H1 (cell line): ENCODE measurements at regions not wholly inside any gene's neighbourhood (a gene's known extent, or its start where the extent isn't known, plus 50 kb on each side); places are given as distances from the start of the nearest gene placed in this dataset.

Experiments used
- CTCF ChIA-PET: fragments of 300-600 bp; sonication (Branson Sonifier 250); formaldehyde crosslinking; loops from one replicate; lab custom pipeline; 2021; ENCODE audit not compliant: partially characterized antibody; lab: Charles Lee
- POLR2A ChIA-PET: fragments of 300-600 bp; sonication (Branson Sonifier 250); formaldehyde crosslinking; loops from one replicate; lab custom pipeline; 2021; ENCODE audit warnings: inconsistent platforms; ENCODE audit not compliant: partially characterized antibody; lab: Charles Lee
- DNase-seq, 2 experiments: peaks; one replicate each; pipeline versions ENCODE4 v3.0.0 to v3.0.0-alpha.2; 2010 to 2022; ENCODE audit warnings: low spot score in 2 of 2, low read depth in 1 of 2, mixed read lengths in 1 of 2
- FAIRE-seq: peaks from 2 replicates; lab custom pipeline; 2011; peaks lifted over from hg19 to GRCh38; lab: Jason Lieb, UNC
- H2AFZ ChIP-seq: 2 replicates; pipeline ENCODE4 v1.8.1; 2012; ENCODE audit warnings: low read length, inconsistent platforms
- H2AK5ac ChIP-seq: 2 replicates; pipeline ENCODE4 v1.6.1; 2013; ENCODE audit warnings: low read depth, low read length
- H2BK120ac ChIP-seq: replicated peaks from 2 replicates; pipeline ENCODE3; 2013; ENCODE audit warnings: low read depth, low read length, inconsistent platforms
- H2BK12ac ChIP-seq: 2 replicates; pipeline ENCODE4 v1.6.1; 2013; ENCODE audit warnings: low read depth, low read length
- H2BK15ac ChIP-seq: 2 replicates; pipeline ENCODE4 v1.6.1; 2013; ENCODE audit warnings: low read length
- H2BK20ac ChIP-seq: 2 replicates; pipeline ENCODE4 v1.6.1; 2013; ENCODE audit warnings: low read length
- H2BK5ac ChIP-seq: 2 replicates; pipeline ENCODE4 v1.6.1; 2013; ENCODE audit warnings: low read depth, low read length
- H3K14ac ChIP-seq: 2 replicates; pipeline ENCODE4 v1.6.1; 2013; ENCODE audit warnings: inconsistent platforms; ENCODE audit not compliant: insufficient read length
- H3K18ac ChIP-seq: 2 replicates; pipeline ENCODE4 v1.6.1; 2013; ENCODE audit warnings: low read length; ENCODE audit errors: extremely low read depth
- H3K23ac ChIP-seq: 2 replicates; pipeline ENCODE4 v1.6.1; 2013; ENCODE audit warnings: inconsistent platforms; ENCODE audit not compliant: insufficient read length
- H3K23me2 ChIP-seq: 2 replicates; pipeline ENCODE4 v1.6.1; 2013; ENCODE audit warnings: low read depth, low read length
- H3K27ac ChIP-seq: 2 replicates; pipeline ENCODE4 v1.6.1; 2011; ENCODE audit warnings: low read depth, low read length, inconsistent platforms
- H3K27me3 ChIP-seq, 4 experiments: replicated peaks in 1 of 4; 1 replicate in 1 of 4; 2 replicates in 3 of 4; pipeline versions ENCODE4 v1.6.1 to v1.8.1; 2011 to 2013; ENCODE audit warnings: low read length in 3 of 4, mild to moderate bottlenecking in 3 of 4, inconsistent platforms in 2 of 4, mixed read lengths in 2 of 4, moderate library complexity in 1 of 4; ENCODE audit not compliant: control insufficient read depth in 3 of 4, insufficient read depth in 3 of 4; ENCODE audit errors: extremely low read depth in 1 of 4
- H3K36me3 ChIP-seq, 4 experiments: 2 replicates each; pipeline versions ENCODE4 v1.6.1 to v1.8.1; 2011 to 2013; ENCODE audit warnings: mild to moderate bottlenecking in 4 of 4, low read length in 3 of 4, moderate library complexity in 2 of 4, control low read depth in 1 of 4, inconsistent platforms in 1 of 4; ENCODE audit not compliant: insufficient read depth in 4 of 4, control insufficient read depth in 2 of 4
- H3K4ac ChIP-seq: replicated peaks from 2 replicates; pipeline ENCODE3; 2013; ENCODE audit warnings: low read length, low read depth, mixed read lengths, inconsistent platforms; ENCODE audit not compliant: insufficient read length
- H3K4me1 ChIP-seq, 4 experiments: replicated peaks in 1 of 4; 1 replicate in 1 of 4; 2 replicates in 3 of 4; pipeline versions ENCODE4 v1.6.1 to v1.8.1; 2011 to 2013; ENCODE audit warnings: low read length in 3 of 4, inconsistent platforms in 2 of 4, mixed read lengths in 1 of 4; ENCODE audit not compliant: insufficient read depth in 4 of 4, control insufficient read depth in 3 of 4
- H3K4me2 ChIP-seq, 2 experiments: 2 replicates each; pipeline versions ENCODE4 v1.6.1 to v1.8.1; 2011 to 2013; ENCODE audit warnings: low read depth in 2 of 2, low read length in 2 of 2, control low read depth in 1 of 2, inconsistent platforms in 1 of 2, mild to moderate bottlenecking in 1 of 2; ENCODE audit not compliant: insufficient read depth in 1 of 2
- H3K4me3 ChIP-seq, 4 experiments: fragments of 200-600, 300-600 bp in 1 of 4; sonication (generic), shearing (Covaris generic), sonication (Bioruptor Twin) in 1 of 4; 2 replicates each; pipeline versions ENCODE4 v1.5.1 to v1.8.1; 2011 to 2016; ENCODE audit warnings: low read length in 4 of 4, low read depth in 3 of 4, control low read depth in 2 of 4, inconsistent platforms in 2 of 4, mild to moderate bottlenecking in 2 of 4, mixed read lengths in 1 of 4, moderate library complexity in 1 of 4; ENCODE audit not compliant: insufficient read depth in 2 of 4; ENCODE audit errors: extremely low read depth in 1 of 4
- H3K56ac ChIP-seq: replicated peaks from 2 replicates; pipeline ENCODE3; 2013; ENCODE audit warnings: low read depth, mild to moderate bottlenecking, mixed read lengths, low read length, inconsistent platforms; ENCODE audit not compliant: insufficient read length
- H3K79me1 ChIP-seq: 2 replicates; pipeline ENCODE4 v1.6.1; 2013; ENCODE audit warnings: low read depth, low read length, control low read depth
- H3K79me2 ChIP-seq, 2 experiments: 2 replicates each; pipeline versions ENCODE4 v1.6.1 to v1.8.1; 2012 to 2013; ENCODE audit warnings: low read length in 2 of 2, mild to moderate bottlenecking in 2 of 2, inconsistent platforms in 1 of 2; ENCODE audit not compliant: insufficient read depth in 2 of 2, control insufficient read depth in 1 of 2
- H3K9ac ChIP-seq, 4 experiments: replicated peaks in 1 of 4; 1 replicate in 1 of 4; 2 replicates in 3 of 4; pipeline versions ENCODE4 v1.6.1 to v1.8.1; 2011 to 2013; ENCODE audit warnings: low read depth in 3 of 4, low read length in 3 of 4, control low read depth in 2 of 4, mild to moderate bottlenecking in 2 of 4, moderate library complexity in 2 of 4, inconsistent platforms in 1 of 4; ENCODE audit errors: extremely low read depth in 1 of 4
- H3K9me3 ChIP-seq, 2 experiments: 2 replicates each; pipeline versions ENCODE4 v1.6.1 to v1.8.1; 2012 to 2013; ENCODE audit warnings: mild to moderate bottlenecking in 2 of 2, moderate library complexity in 2 of 2, control low read depth in 1 of 2, inconsistent platforms in 1 of 2, low read depth in 1 of 2, low read length in 1 of 2, mixed read lengths in 1 of 2; ENCODE audit not compliant: insufficient read depth in 2 of 2
- H4K20me1 ChIP-seq, 2 experiments: replicated peaks in 1 of 2; 2 replicates each; pipeline versions ENCODE3 to v1.8.1; 2011 to 2013; ENCODE audit warnings: inconsistent platforms in 2 of 2, low read length in 2 of 2, mild to moderate bottlenecking in 1 of 2; ENCODE audit not compliant: insufficient read depth in 2 of 2, control insufficient read depth in 1 of 2
- H4K5ac ChIP-seq: 2 replicates; pipeline ENCODE4 v1.6.1; 2013; ENCODE audit warnings: low read length, low read depth, mixed read lengths, inconsistent platforms; ENCODE audit not compliant: insufficient read length
- H4K8ac ChIP-seq: 2 replicates; pipeline ENCODE4 v1.8.0; 2013; ENCODE audit warnings: mild to moderate bottlenecking, moderate library complexity, low read length, inconsistent platforms; ENCODE audit not compliant: insufficient read depth; ENCODE audit errors: extremely low read depth
- H4K91ac ChIP-seq: replicated peaks from 2 replicates; pipeline ENCODE3; 2013; ENCODE audit warnings: low read length, mixed read lengths, inconsistent platforms; ENCODE audit not compliant: insufficient read length
- ASH2L ChIP-seq: fragments of 200-600, 300-600 bp; sonication (generic); IDR thresholded peaks from one replicate; pipeline ENCODE4 v1.7.1; 2017; ENCODE audit warnings: low read length
- BCL11A ChIP-seq, 2 experiments: IDR thresholded peaks; one replicate each; pipeline ENCODE4 v1.6.1; 2011; ENCODE audit warnings: low read depth in 2 of 2, low read length in 2 of 2, mild to moderate bottlenecking in 2 of 2
- BRCA1 ChIP-seq: IDR thresholded peaks from 2 replicates; pipeline ENCODE4 v1.6.1; 2012; ENCODE audit warnings: low read depth, low read length, improper control_type of control experiment
- CBX8 ChIP-seq: fragments of 300-800, 300-1000 bp; sonication (generic); IDR thresholded peaks from 2 replicates; pipeline ENCODE4 v1.7.1; 2016; ENCODE audit warnings: low read depth, low read length, borderline replicate concordance
- CHD2 ChIP-seq: IDR thresholded peaks from 2 replicates; pipeline ENCODE4 v1.6.1; 2012; ENCODE audit warnings: low read length, improper control_type of control experiment
- CTCF ChIP-seq, 3 experiments: IDR thresholded peaks; 1 replicate in 2 of 3; 2 replicates in 1 of 3; pipeline versions ENCODE4 v1.5.1 to v1.6.1; 2011; ENCODE audit warnings: low read length in 3 of 3, mild to moderate bottlenecking in 3 of 3, inconsistent platforms in 2 of 3, low read depth in 1 of 3, moderate library complexity in 1 of 3; ENCODE audit not compliant: insufficient read depth in 1 of 3; ENCODE audit errors: control extremely low read depth in 1 of 3
- EZH2 ChIP-seq: fragments of 200-600 bp; sonication (generic); IDR thresholded peaks from 2 replicates; pipeline ENCODE4 v1.7.1; 2012; ENCODE audit warnings: low read depth, mild to moderate bottlenecking, moderate library complexity, low read length, inconsistent platforms; ENCODE audit not compliant: severe bottlenecking
- FOSL1 ChIP-seq: IDR thresholded peaks from 2 replicates; pipeline ENCODE4 v1.6.1; 2011; ENCODE audit warnings: mild to moderate bottlenecking, low read depth, low read length, moderate library complexity; ENCODE audit not compliant: insufficient read depth
- GTF2F1 ChIP-seq: IDR thresholded peaks from 2 replicates; pipeline ENCODE4 v1.6.1; 2012; ENCODE audit warnings: low read depth, low read length, improper control_type of control experiment, borderline replicate concordance
- KDM4A ChIP-seq: IDR thresholded peaks from one replicate; pipeline ENCODE4 v1.7.1; 2012; ENCODE audit warnings: low read depth, mild to moderate bottlenecking, moderate library complexity, low read length, inconsistent platforms; ENCODE audit not compliant: severe bottlenecking
- POLR2A ChIP-seq, 2 experiments: IDR thresholded peaks; 1 replicate in 1 of 2; 2 replicates in 1 of 2; pipeline ENCODE4 v1.6.1; 2011; ENCODE audit warnings: low read depth in 2 of 2, low read length in 2 of 2, mild to moderate bottlenecking in 2 of 2; ENCODE audit errors: control extremely low read depth in 1 of 2
- SIX5 ChIP-seq: IDR thresholded peaks from 2 replicates; pipeline ENCODE4 v1.6.1; 2011; ENCODE audit warnings: mild to moderate bottlenecking, low read depth, low read length
- SRF ChIP-seq: IDR thresholded peaks from 2 replicates; pipeline ENCODE4 v1.6.1; 2011; ENCODE audit warnings: mild to moderate bottlenecking, low read depth, low read length, moderate library complexity
- WGBS, 2 experiments: shearing (Covaris generic) in 1 of 2; methylation state at CpG; one replicate each; pipeline versions ENCODE4 v1.1.6 to v1.1.7; 2013 to 2015; ENCODE audit warnings: low lambda C conversion rate in 2 of 2, mixed read lengths in 2 of 2, inconsistent platforms in 1 of 2, low coverage in 1 of 2, missing lambda C conversion rate in 1 of 2; ENCODE audit not compliant: insufficient replicate concordance in 2 of 2, insufficient coverage in 1 of 2, insufficient read length in 1 of 2; ENCODE audit errors: extremely low coverage in 1 of 2, missing lambda C conversion rate in 1 of 2; 5-methylcytosine and 5-hydroxymethylcytosine counted together

GRCh38 chr10:31197886-31198285, 121.1 kb upstream of the ZEB1 start:
- WGBS, 2 experiments: 92% methylated on average over 5 of the region's 5 CpGs; no CpG with 5 or more reads in 1 of the 2 experiments
- no peak for TF ChIP-seq KDM4A
- no peak for TF ChIP-seq POLR2A (IDR thresholded peaks at IDR 0.05; ENCODE audit: control extremely low read depth in 1 of 2, low read depth in 2 of 2, low read length in 2 of 2)
- no peak for TF ChIP-seq SIX5
- TF ChIP-seq CTCF (IDR thresholded peaks at IDR 0.05; ENCODE audit: control extremely low read depth in 1 of 3, insufficient read depth in 1 of 3, low read depth in 1 of 3, low read length in 3 of 3): no peak
- TF ChIP-seq GTF2F1: no peak
- no peak for TF ChIP-seq FOSL1
- TF ChIP-seq ASH2L: no peak
- no peak for TF ChIP-seq CHD2
- TF ChIP-seq EZH2: no peak
- TF ChIP-seq BCL11A (IDR thresholded peaks at IDR 0.05; ENCODE audit: low read depth in 2 of 2, low read length in 2 of 2): no peak
- TF ChIP-seq SRF: no peak
- no peak for TF ChIP-seq CBX8
- no peak for TF ChIP-seq BRCA1

More at GRCh38 chr10:31197886-31198285, 121.1 kb upstream of the ZEB1 start:
- Histone ChIP-seq H4K20me1 (no peaks in the 10 kb centered on the region), H3K79me1 (no peaks in the 10 kb centered on the region), H3K14ac (no peak overlapping the region), H2BK15ac (no peak overlapping the region), H3K4me2 (no peak overlapping the region), H3K9ac (no peak overlapping the region), H2BK12ac (no peak overlapping the region), H3K9me3 (no peaks in the 10 kb centered on the region), H3K27ac (no peak overlapping the region), H3K79me2 (no peaks in the 10 kb centered on the region), H2BK120ac (no peak overlapping the region), H4K5ac (no peak overlapping the region), H3K4me3 (no peak overlapping the region), H3K56ac (no peak overlapping the region), H3K23ac (no peak overlapping the region), H4K91ac (no peak overlapping the region), H3K36me3 (no peaks in the 10 kb centered on the region), H3K4ac (no peak overlapping the region), H4K8ac (no peak overlapping the region), H3K18ac (no peak overlapping the region), H3K27me3 (no peaks in the 10 kb centered on the region), H3K4me1 (no peaks in the 10 kb centered on the region), H3K23me2 (no peaks in the 10 kb centered on the region), H2AK5ac (no peak overlapping the region), H2BK20ac (no peak overlapping the region), H2AFZ (no peak overlapping the region), H2BK5ac (no peak overlapping the region)
- no peak for DNase-seq
- no peak for FAIRE-seq
- CTCF ChIA-PET: interaction anchor here (0.6 kb wide), 1 partner anchor 221 kb away, joined by 3 read pairs; no protein-coding TSS in a partner anchor
- POLR2A ChIA-PET: no interaction called here
